Stimulated activated CD8-positive, alpha-beta memory T cell treated with anti-CD3 and anti-CD28 coated beads, Interleukin-4, amount 100 ng/mL, for 48 hours (primary cell): ENCODE measurements at regions not wholly inside any gene's neighbourhood (a gene's known extent, or its start where the extent isn't known, plus 50 kb on each side); places are given as distances from the start of the nearest gene placed in this dataset.

Experiments used
- DNase-seq: peaks from one replicate; pipeline ENCODE4 v3.0.0-alpha.2; 2020

GRCh38 chr15:38672814-38673670, 108.4 kb upstream of the RASGRP1 start:
- peak; percentile 51 for DNase-seq

GRCh38 chr15:38674448-38674847, 109.8 kb upstream of the RASGRP1 start:
- DNase-seq, result no peak

GRCh38 chr15:38678281-38678680, 113.7 kb upstream of the RASGRP1 start:
- no peak for DNase-seq

- no peak for DNase-seq
Observed at GRCh38 chr15:38680775-38681174, 116.2 kb upstream of the RASGRP1 start.

- no peak for DNase-seq
Observed at GRCh38 chr15:38682363-38682762, 117.7 kb upstream of the RASGRP1 start.

GRCh38 chr15:38682861-38683260, 118.2 kb upstream of the RASGRP1 start:
- no peak for DNase-seq

GRCh38 chr15:38683382-38684242, 119.0 kb upstream of the RASGRP1 start:
- peak; percentile 77 for DNase-seq

GRCh38 chr15:38684440-38685010, 119.9 kb upstream of the RASGRP1 start:
- no peak for DNase-seq

GRCh38 chr15:38685686-38686339, 121.2 kb upstream of the RASGRP1 start:
- DNase-seq, result no peak

GRCh38 chr15:38687340-38687739, 122.7 kb upstream of the RASGRP1 start:
- DNase-seq, result no peak

GRCh38 chr15:38687775-38688495, 123.3 kb upstream of the RASGRP1 start:
- no peak for DNase-seq

GRCh38 chr15:38688761-38689160, 124.1 kb upstream of the RASGRP1 start:
- peak; percentile 79 for DNase-seq

- no peak for DNase-seq
Observed at GRCh38 chr15:38689522-38689921, 124.9 kb upstream of the RASGRP1 start.

- no peak for DNase-seq
Observed at GRCh38 chr15:38690216-38690615, 125.6 kb upstream of the RASGRP1 start.

- DNase-seq, result peak; percentile 86
Observed at GRCh38 chr15:38690719-38691332, 126.2 kb upstream of the RASGRP1 start.

GRCh38 chr15:38691377-38691776, 126.8 kb upstream of the RASGRP1 start:
- no peak for DNase-seq

GRCh38 chr15:38691965-38692788, 127.6 kb upstream of the RASGRP1 start:
- DNase-seq, result no peak

- no peak for DNase-seq
Observed at GRCh38 chr15:38692789-38693062, 128.1 kb upstream of the RASGRP1 start.

GRCh38 chr15:38695249-38696108, 130.9 kb upstream of the RASGRP1 start:
- DNase-seq, result no peak

- peak; percentile 80 for DNase-seq
Observed at GRCh38 chr15:38696109-38696727, 131.6 kb upstream of the RASGRP1 start.
